Heart left ventricle (tissue), 16 donors: ENCODE measurements at regions not wholly inside any gene's neighbourhood (a gene's known extent, or its start where the extent isn't known, plus 50 kb on each side); places are given as distances from the start of the nearest gene placed in this dataset.

Experiments
- ATAC-seq, 4 donors: fragments of 200-7000 bp; cut with Tn5 transposase; one replicate each; pipeline ENCODE4 v1.9.1; 2020 to 2022; ENCODE audit warnings: moderate library complexity in 4 of 4, mild to moderate bottlenecking in 3 of 4, moderate number of reproducible peaks in 1 of 4
- DNase-seq, 5 donors: peaks; one replicate each; pipeline ENCODE4 v3.0.0-alpha.2; 2020
- H3K27ac ChIP-seq, 12 donors: fragments of 200-600 bp; sonication (generic) in 4 of 12; one replicate each; pipeline versions ENCODE4 v1.5.0 to v1.8.0; 2016 to 2022; ENCODE audit warnings: mild to moderate bottlenecking in 2 of 12
- H3K27me3 ChIP-seq, 9 donors: fragments of 200-600 bp; sonication (generic) in 2 of 9; one replicate each; pipeline versions ENCODE4 v1.5.1 to v1.8.0; 2016 to 2022; ENCODE audit warnings: mild to moderate bottlenecking in 3 of 9
- H3K36me3 ChIP-seq, 9 donors: fragments of 200-600 bp; sonication (generic) in 2 of 9; one replicate each; pipeline versions ENCODE4 v1.5.0 to v1.8.0; 2018 to 2022; ENCODE audit warnings: mild to moderate bottlenecking in 2 of 9
- H3K4me1 ChIP-seq, 12 donors: fragments of 200-600 bp; sonication (generic) in 4 of 12; one replicate each; pipeline versions ENCODE4 v1.5.0 to v1.8.0; 2016 to 2022; ENCODE audit warnings: mild to moderate bottlenecking in 3 of 12
- H3K4me3 ChIP-seq, 12 donors: fragments of 200-600 bp; sonication (generic) in 4 of 12; one replicate each; pipeline versions ENCODE4 v1.5.0 to v1.8.0; 2017 to 2022; ENCODE audit warnings: mild to moderate bottlenecking in 9 of 12, moderate library complexity in 4 of 12
- H3K9me3 ChIP-seq, 12 donors: fragments of 200-600 bp; sonication (generic) in 4 of 12; one replicate each; pipeline versions ENCODE4 v1.5.0 to v1.8.0; 2016 to 2022; ENCODE audit warnings: mild to moderate bottlenecking in 1 of 12
- POLR2A ChIP-seq, 2 donors: fragments of 450-650 bp; IDR thresholded peaks; one replicate each; pipeline ENCODE4 v1.6.1; 2017; ENCODE audit warnings: antibody characterized with exemption in 2 of 2, mild to moderate bottlenecking in 2 of 2, moderate library complexity in 2 of 2
- WGBS, 4 donors: extraction: QIAGEN DNeasy Blood & Tissue Kit in 2 of 4; methylation state at CpG; one replicate each; pipeline versions ENCODE4 v1.1.5 to v1.1.7; 2013 to 2018; 5-methylcytosine and 5-hydroxymethylcytosine counted together
- intact Hi-C, 10 donors: fragments of 100-400 bp; cut with DNase I; formaldehyde crosslinking; loops; one replicate each; pipeline versions ENCODE4 v1.11.1 to v1.14.2; 2022
- TF ChIP-seq, protein P1 (sequence below), 12 donors: fragments of 200-600 bp; sonication (generic) in 4 of 12; IDR thresholded peaks; one replicate each; pipeline versions ENCODE4 v1.5.0 to v1.8.0; 2018 to 2022; ENCODE audit warnings: antibody characterized with exemption in 12 of 12, mild to moderate bottlenecking in 5 of 12
- donor health status: ischemic (EF 13 %, LVEDD 7.1; RV severe dilation, severe dysfunction).
- donor health status: healthy with polysubstance abuse.
- donor health status: DM: no; HTN: yes; CAD: no.
- donor health status: DM: no; HTN: no; CAD: no.
- donor health status: ischemic (EF 25% LVEDD 6.9; RV normal size, moderate dysfunction).
- donor health status: ischemic (EF 25% LVEDD 5.7; RV mildly dilated, moderate dysfunction).
- donor health status: healthy.
- donor health status: DM: yes; HTN: yes; CAD: no.
- donor health status: ischemic (EF 35%, LVEDD 5.7; RV mildly dilated, moderate dysfunction).
- donor health status: nonischemic (EF 11% LVEDD 7.7; RV severe dilation, severe dysfunction).
- donor health status: DM: yes; HTN: yes; CAD: no.
- donor health status: PGD.
- donor health status: ischemic (EF 29% LVEDD 5.4; RV normal size, mild dysfunction).
- donor health status: nonischemic (EF 23%, LVEDD 6.1; RV moderate dilation, normal function).

GRCh38 chr5:130981663-130982062 is 183.4 kb downstream of the HINT1 start:
- intact Hi-C loops, result no loop called here
- WGBS, 4 donors, result 88 to 95% (median 91%) methylated on average over 5 of the region's 5 CpGs

GRCh38 chr5:130978475-130978874 is 186.6 kb downstream of the HINT1 start:
- intact Hi-C loops, result no loop called here
- H3K27ac ChIP-seq, result no peak overlapping the region

More at GRCh38 chr5:130981663-130982062, 183.4 kb downstream of the HINT1 start:
- no peak for DNase-seq
- Histone ChIP-seq H3K27ac (no peak overlapping the region), H3K4me1 (no peaks in the 10 kb centered on the region), H3K36me3 (no peaks in the 10 kb centered on the region), H3K27me3 (no peaks in the 10 kb centered on the region), H3K9me3 (no peaks in the 10 kb centered on the region), H3K4me3 (no peak overlapping the region)
- no peak for ATAC-seq
- no peak for TF ChIP-seq POLR2A (IDR thresholded peaks at IDR 0.05)

GRCh38 chr5:130976493-130976892 is 188.6 kb downstream of the HINT1 start:
- Histone ChIP-seq H3K9me3 (no peaks in the 10 kb centered on the region), H3K4me3 (no peak overlapping the region), H3K27ac (no peak overlapping the region), H3K36me3 (no peaks in the 10 kb centered on the region), H3K4me1 (no peaks in the 10 kb centered on the region), H3K27me3 (no peaks in the 10 kb centered on the region)
- DNase-seq (no peak), ATAC-seq (no peak)
- TF ChIP-seq POLR2A (IDR thresholded peaks at IDR 0.05), result no peak
- TF ChIP-seq, protein P1, sequence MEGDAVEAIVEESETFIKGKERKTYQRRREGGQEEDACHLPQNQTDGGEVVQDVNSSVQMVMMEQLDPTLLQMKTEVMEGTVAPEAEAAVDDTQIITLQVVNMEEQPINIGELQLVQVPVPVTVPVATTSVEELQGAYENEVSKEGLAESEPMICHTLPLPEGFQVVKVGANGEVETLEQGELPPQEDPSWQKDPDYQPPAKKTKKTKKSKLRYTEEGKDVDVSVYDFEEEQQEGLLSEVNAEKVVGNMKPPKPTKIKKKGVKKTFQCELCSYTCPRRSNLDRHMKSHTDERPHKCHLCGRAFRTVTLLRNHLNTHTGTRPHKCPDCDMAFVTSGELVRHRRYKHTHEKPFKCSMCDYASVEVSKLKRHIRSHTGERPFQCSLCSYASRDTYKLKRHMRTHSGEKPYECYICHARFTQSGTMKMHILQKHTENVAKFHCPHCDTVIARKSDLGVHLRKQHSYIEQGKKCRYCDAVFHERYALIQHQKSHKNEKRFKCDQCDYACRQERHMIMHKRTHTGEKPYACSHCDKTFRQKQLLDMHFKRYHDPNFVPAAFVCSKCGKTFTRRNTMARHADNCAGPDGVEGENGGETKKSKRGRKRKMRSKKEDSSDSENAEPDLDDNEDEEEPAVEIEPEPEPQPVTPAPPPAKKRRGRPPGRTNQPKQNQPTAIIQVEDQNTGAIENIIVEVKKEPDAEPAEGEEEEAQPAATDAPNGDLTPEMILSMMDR (IDR thresholded peaks at IDR 0.05), result no peak
- intact Hi-C loops, result no loop called here

More at GRCh38 chr5:130978475-130978874, 186.6 kb downstream of the HINT1 start:
- ATAC-seq, result no peak
- Histone ChIP-seq H3K9me3 (no peaks in the 10 kb centered on the region), H3K27me3 (no peaks in the 10 kb centered on the region), H3K4me1 (no peaks in the 10 kb centered on the region), H3K36me3 (no peaks in the 10 kb centered on the region), H3K4me3 (no peak overlapping the region)
- DNase-seq, result no peak
- WGBS, 4 donors, result 78 to 87% (median 82%) methylated on average over 4 of the region's 4 CpGs
- TF ChIP-seq, protein P1 (IDR thresholded peaks at IDR 0.05), result no peak
- no peak for TF ChIP-seq POLR2A (IDR thresholded peaks at IDR 0.05)

GRCh38 chr5:130975847-130976246 is 189.2 kb downstream of the HINT1 start:
- H3K4me1 ChIP-seq, result no peaks in the 10 kb centered on the region
- no peak overlapping the region for H3K27ac ChIP-seq
- no peaks in the 10 kb centered on the region for H3K36me3 ChIP-seq
- intact Hi-C loops, result no loop called here
- no peak for ATAC-seq
- no peak overlapping the region for H3K4me3 ChIP-seq
- no peaks in the 10 kb centered on the region for H3K27me3 ChIP-seq
- DNase-seq, result no peak
- no peak for TF ChIP-seq POLR2A (IDR thresholded peaks at IDR 0.05)
- TF ChIP-seq, protein P1 (IDR thresholded peaks at IDR 0.05), result no peak
- 61 to 79% (median 70%) methylated on average over 1 of the region's 1 CpG for WGBS, 4 donors
- no peaks in the 10 kb centered on the region for H3K9me3 ChIP-seq

DNA sequence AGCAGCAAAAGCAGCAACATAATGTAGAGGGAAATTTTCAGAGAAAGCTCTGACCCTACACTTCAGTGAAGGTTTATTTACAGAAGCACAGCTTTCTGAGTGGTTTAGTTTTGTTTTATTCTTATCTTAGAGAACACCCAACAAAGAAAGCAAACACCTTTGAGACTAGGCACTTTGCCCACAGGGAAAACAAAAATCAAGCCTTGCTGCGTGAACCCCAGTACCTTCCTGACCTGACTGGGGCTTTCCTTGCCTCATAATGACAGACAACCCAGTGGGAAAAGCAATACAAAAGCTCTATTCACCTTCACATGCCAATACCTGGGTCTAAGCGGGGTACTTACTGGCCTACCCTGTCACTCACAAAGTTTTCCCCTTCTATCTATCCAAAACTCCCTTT is 189.8 kb downstream of the HINT1 start:
- 78 to 80% (median 79%) methylated on average over 2 of the region's 2 CpGs for WGBS, 4 donors
- Histone ChIP-seq H3K27me3 (no peaks in the 10 kb centered on the region), H3K4me1 (no peaks in the 10 kb centered on the region), H3K27ac (no peak overlapping the region), H3K9me3 (no peaks in the 10 kb centered on the region), H3K4me3 (no peak overlapping the region), H3K36me3 (no peaks in the 10 kb centered on the region)
- TF ChIP-seq POLR2A (IDR thresholded peaks at IDR 0.05), result no peak
- TF ChIP-seq, protein P1 (IDR thresholded peaks at IDR 0.05), result no peak
- ATAC-seq (no peak), DNase-seq (no peak)
- intact Hi-C loops, result no loop called here
